Stimulated activated CD4-positive, alpha-beta T cell treated with anti-CD3 and anti-CD28 coated beads, TNF-alpha, amount 100 ng/mL, for 24 hours (primary cell): ENCODE measurements at regions not wholly inside any gene's neighbourhood (a gene's known extent, or its start where the extent isn't known, plus 50 kb on each side); places are given as distances from the start of the nearest gene placed in this dataset.
"Not testable (repeated sequence)": the region's sequence is repeated elsewhere in the genome, so short reads cannot be mapped to it uniquely, and the experiment has no call there.

Experiments used
- DNase-seq, 3 experiments: peaks; one replicate each; pipeline ENCODE4 v3.0.0-alpha.2; 2020; ENCODE audit warnings: low read depth in 3 of 3

GRCh38 chr9:41839786-41840185, 289.4 kb downstream of the CNTNAP3B start:
- DNase-seq, result not testable (repeated sequence)

- DNase-seq, result not testable (repeated sequence)
These were observed 290.3 kb downstream of the CNTNAP3B start for GRCh38 chr9:41838953-41839352.

- DNase-seq, result not testable (repeated sequence)
These were observed 290.7 kb downstream of the CNTNAP3B start for GRCh38 chr9:41838562-41838851.

GRCh38 chr9:41837684-41838561, 291.3 kb downstream of the CNTNAP3B start:
- DNase-seq, result not testable (repeated sequence)

- not testable (repeated sequence) for DNase-seq
These were observed 296.1 kb downstream of the CNTNAP3B start for GRCh38 chr9:41833108-41833507.

GRCh38 chr9:41824723-41825122, 304.5 kb downstream of the CNTNAP3B start:
- DNase-seq, result not testable (repeated sequence)

GRCh38 chr9:41802706-41803105, 326.5 kb downstream of the CNTNAP3B start:
- DNase-seq, result not testable (repeated sequence)

GRCh38 chr9:41798684-41799083, 330.5 kb downstream of the CNTNAP3B start:
- DNase-seq, result not testable (repeated sequence)

- DNase-seq, result not testable (repeated sequence)
These were observed 338.4 kb downstream of the CNTNAP3B start for GRCh38 chr9:41790719-41791363.

GRCh38 chr9:41790007-41790406, 339.2 kb downstream of the CNTNAP3B start:
- DNase-seq, result not testable (repeated sequence)

- DNase-seq, result not testable (repeated sequence)
These were observed 339.8 kb downstream of the CNTNAP3B start for GRCh38 chr9:41789387-41789786.

- not testable (repeated sequence) for DNase-seq
These were observed 341.3 kb downstream of the CNTNAP3B start for GRCh38 chr9:41787951-41788350.

- DNase-seq, result not testable (repeated sequence)
These were observed 342.0 kb downstream of the CNTNAP3B start for GRCh38 chr9:41787270-41787669.

- DNase-seq, result not testable (repeated sequence)
These were observed 345.2 kb downstream of the CNTNAP3B start for GRCh38 chr9:41784006-41784405.

- not testable (repeated sequence) for DNase-seq
These were observed 346.0 kb downstream of the CNTNAP3B start for GRCh38 chr9:41783070-41783810.

GRCh38 chr9:41781899-41782298, 347.3 kb downstream of the CNTNAP3B start:
- DNase-seq, result not testable (repeated sequence)

GRCh38 chr9:41779897-41780406, 349.3 kb downstream of the CNTNAP3B start:
- DNase-seq, result not testable (repeated sequence)

- DNase-seq, result not testable (repeated sequence)
These were observed 350.0 kb downstream of the CNTNAP3B start for GRCh38 chr9:41779192-41779591.

- DNase-seq, result not testable (repeated sequence)
These were observed 350.6 kb downstream of the CNTNAP3B start for GRCh38 chr9:41778535-41779071.

- DNase-seq, result not testable (repeated sequence)
These were observed 351.7 kb downstream of the CNTNAP3B start for GRCh38 chr9:41777536-41777935.

- not testable (repeated sequence) for DNase-seq
These were observed 356.7 kb downstream of the CNTNAP3B start for GRCh38 chr9:41772541-41772940.

GRCh38 chr9:41771693-41772092, 357.5 kb downstream of the CNTNAP3B start:
- not testable (repeated sequence) for DNase-seq
